GM21423 (cell line): ENCODE measurements at regions not wholly inside any gene's neighbourhood (a gene's known extent, or its start where the extent isn't known, plus 50 kb on each side); places are given as distances from the start of the nearest gene placed in this dataset.

Experiments
- ATAC-seq: cut with Tn5 transposase; IDR thresholded peaks from one replicate; pipeline ENCODE4 v1.9.1; 2021; ENCODE audit warnings: mild to moderate bottlenecking, moderate library complexity; ENCODE audit not compliant: unreplicated experiment

GRCh38 chr11:116603728-116604323, 169.0 kb downstream of the BUD13 start:
- ATAC-seq = no peak

GRCh38 chr11:116602637-116602942, 170.2 kb downstream of the BUD13 start:
- no peak for ATAC-seq

- ATAC-seq = no peak
Measured at GRCh38 chr11:116601814-116602636, 170.8 kb downstream of the BUD13 start.

GRCh38 chr11:116600930-116601329, 171.9 kb downstream of the BUD13 start:
- no peak for ATAC-seq

- ATAC-seq = no peak
Measured at GRCh38 chr11:116598556-116598955, 174.2 kb downstream of the BUD13 start.

- ATAC-seq = no peak
Measured at GRCh38 chr11:116598036-116598435, 174.8 kb downstream of the BUD13 start.

GRCh38 chr11:116596346-116597260, 176.2 kb downstream of the BUD13 start:
- ATAC-seq = no peak

GRCh38 chr11:116595305-116595880, 177.4 kb downstream of the BUD13 start:
- ATAC-seq = no peak

- ATAC-seq = no peak
Measured at GRCh38 chr11:116590844-116591570, 181.8 kb downstream of the BUD13 start.

GRCh38 chr11:116589402-116589801, 183.4 kb downstream of the BUD13 start:
- no peak for ATAC-seq

- no peak for ATAC-seq
Measured at GRCh38 chr11:116586392-116586791, 186.4 kb downstream of the BUD13 start.

- no peak for ATAC-seq
Measured at GRCh38 chr11:116582571-116582970, 190.2 kb downstream of the BUD13 start.

GRCh38 chr11:116581349-116581748, 191.4 kb downstream of the BUD13 start:
- no peak for ATAC-seq

GRCh38 chr11:116580799-116581198, 192.0 kb downstream of the BUD13 start:
- ATAC-seq = no peak

- ATAC-seq = no peak
Measured at GRCh38 chr11:116579857-116580727, 192.7 kb downstream of the BUD13 start.

- ATAC-seq = no peak
Measured at GRCh38 chr11:116579031-116579653, 193.6 kb downstream of the BUD13 start.

- ATAC-seq = no peak
Measured at GRCh38 chr11:116577956-116578355, 194.8 kb downstream of the BUD13 start.

GRCh38 chr11:116577273-116577672, 195.5 kb downstream of the BUD13 start:
- no peak for ATAC-seq

GRCh38 chr11:116576526-116576925, 196.3 kb downstream of the BUD13 start:
- ATAC-seq = no peak
